ENCODE measurements at regions not wholly inside any gene's neighbourhood (a gene's known extent, or its start where the extent isn't known, plus 50 kb on each side); places are given as distances from the start of the nearest gene placed in this dataset.

DNA sequence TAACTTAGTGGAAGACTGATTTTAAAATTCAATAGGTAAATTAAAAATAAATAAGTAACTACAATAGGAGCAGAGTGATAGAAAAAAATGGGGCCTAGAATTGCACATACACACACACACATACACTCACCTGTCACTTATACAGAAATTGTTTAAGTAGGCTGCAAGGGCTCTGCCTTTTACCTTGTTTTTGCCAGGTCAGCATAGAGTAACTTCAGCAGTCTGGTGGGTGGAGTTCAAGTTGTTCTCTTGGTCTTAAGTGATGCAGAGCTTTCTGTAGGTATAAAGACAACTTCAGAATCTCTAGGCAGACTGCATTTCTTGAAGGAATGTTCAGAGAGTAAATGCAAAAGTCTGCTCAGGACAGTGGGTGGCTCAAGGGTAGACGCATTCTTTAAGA is 457.0 kb downstream of the INHBA start:
- H3K36me3 Mint-ChIP-seq (ENCODE audit: low read depth), result no peaks in the 10 kb centered on the region
- peaks cover 5% of the 10 kb centered on the region for H3K9me3 Mint-ChIP-seq
- H3K4me3 Mint-ChIP-seq, result no peak overlapping the region
- DNase-seq (no peak), ATAC-seq (no peak)
- no peaks in the 10 kb centered on the region for H3K27me3 Mint-ChIP-seq
- no peaks in the 10 kb centered on the region for H3K4me1 Mint-ChIP-seq
- H3K27ac Mint-ChIP-seq, result no peak overlapping the region

DNA sequence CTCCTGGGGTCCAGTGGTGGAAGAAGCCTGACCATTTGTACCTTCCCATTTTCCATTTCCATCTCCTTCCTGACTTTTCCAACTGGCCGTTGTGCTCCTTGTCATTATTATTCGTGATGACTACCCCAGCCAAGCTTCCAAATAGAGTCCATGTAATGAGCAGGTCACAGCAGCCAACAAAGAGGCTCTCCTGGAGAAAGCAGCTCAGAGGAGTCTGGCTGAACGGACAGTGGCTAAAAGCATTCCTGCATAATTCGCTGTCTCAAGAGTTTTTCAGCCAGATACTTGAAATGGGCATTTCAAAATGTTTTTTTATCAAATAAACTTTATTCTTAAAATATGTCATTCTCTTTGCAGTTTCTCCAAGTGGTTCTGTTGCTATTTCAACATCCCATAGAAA is 458.6 kb downstream of the INHBA start:
- Mint-ChIP-seq H3K36me3 (ENCODE audit: low read depth) (no peaks in the 10 kb centered on the region), H3K27me3 (peaks cover 2% of the 10 kb centered on the region), H3K4me3 (no peak overlapping the region), H3K4me1 (no peaks in the 10 kb centered on the region), H3K9me3 (peaks cover 5% of the 10 kb centered on the region), H3K27ac (no peak overlapping the region)
- no peak for ATAC-seq
- no peak for DNase-seq

DNA sequence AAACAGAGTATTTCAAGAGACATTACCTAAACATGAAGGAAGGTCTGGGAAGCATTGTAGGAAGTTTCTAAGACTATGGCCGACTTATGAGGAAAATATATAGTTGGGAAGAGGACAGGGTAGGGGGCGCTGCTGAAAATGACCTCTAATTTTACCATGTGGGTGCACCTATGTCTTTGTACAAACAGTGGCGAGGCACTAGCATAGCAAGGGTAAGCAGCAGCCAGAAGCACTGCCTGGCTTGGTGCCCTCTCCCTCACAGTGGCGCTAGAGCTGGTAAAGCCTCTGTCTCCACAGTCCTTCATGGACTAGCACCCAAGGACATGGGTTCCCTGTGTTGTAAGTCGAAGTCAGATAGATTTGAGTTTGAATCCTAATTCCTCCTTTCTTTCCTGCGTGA is 461.2 kb downstream of the INHBA start:
- no peak for DNase-seq
- ATAC-seq, result no peak
- Mint-ChIP-seq H3K27me3 (peaks cover 2% of the 10 kb centered on the region), H3K27ac (no peak overlapping the region), H3K4me3 (no peak overlapping the region), H3K4me1 (no peaks in the 10 kb centered on the region), H3K36me3 (ENCODE audit: low read depth) (no peaks in the 10 kb centered on the region), H3K9me3 (peaks cover 5% of the 10 kb centered on the region)

- peaks cover 2% of the 10 kb centered on the region for H3K27me3 Mint-ChIP-seq
- DNase-seq, result no peak
- no peaks in the 10 kb centered on the region for H3K36me3 Mint-ChIP-seq (ENCODE audit: low read depth)
- no peak overlapping the region for H3K4me3 Mint-ChIP-seq
- H3K9me3 Mint-ChIP-seq, result peaks cover 5% of the 10 kb centered on the region
- no peak for ATAC-seq
- H3K27ac Mint-ChIP-seq, result no peak overlapping the region
- H3K4me1 Mint-ChIP-seq, result no peaks in the 10 kb centered on the region
Measured at GRCh38 chr7:41239596-41239995, 463.3 kb downstream of the INHBA start.

DNA sequence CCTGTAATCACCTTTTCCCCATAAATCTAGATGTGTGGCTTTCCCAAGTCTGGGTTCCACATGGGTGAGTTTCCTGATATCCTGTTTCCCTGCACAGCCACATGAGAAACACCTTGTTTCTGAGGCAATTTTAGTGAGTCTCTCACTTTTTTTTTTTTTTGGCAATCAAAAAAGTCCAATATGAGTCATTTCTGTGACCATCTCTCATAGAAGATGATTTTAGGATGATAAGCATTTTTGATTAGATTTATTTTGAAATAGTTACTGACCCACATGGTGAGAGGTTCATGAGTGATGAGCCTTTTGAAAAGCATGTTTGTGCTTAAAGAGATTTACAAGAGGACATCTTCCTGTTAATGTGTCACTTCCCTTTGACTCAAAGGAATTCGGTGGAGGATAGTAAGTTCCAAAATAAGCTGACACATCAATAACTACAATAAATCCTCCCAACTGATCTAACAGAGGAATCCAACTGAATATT is 464.0 kb downstream of the INHBA start:
- H3K9me3 Mint-ChIP-seq, result peaks cover 5% of the 10 kb centered on the region
- DNase-seq, result no peak
- H3K27ac Mint-ChIP-seq, result no peak overlapping the region
- no peak for ATAC-seq
- H3K27me3 Mint-ChIP-seq, result peaks cover 2% of the 10 kb centered on the region
- no peaks in the 10 kb centered on the region for H3K36me3 Mint-ChIP-seq (ENCODE audit: low read depth)
- H3K4me3 Mint-ChIP-seq, result no peak overlapping the region
- H3K4me1 Mint-ChIP-seq, result no peaks in the 10 kb centered on the region

GRCh38 chr7:41237956-41238355 is 464.9 kb downstream of the INHBA start:
- ATAC-seq, result no peak

DNA sequence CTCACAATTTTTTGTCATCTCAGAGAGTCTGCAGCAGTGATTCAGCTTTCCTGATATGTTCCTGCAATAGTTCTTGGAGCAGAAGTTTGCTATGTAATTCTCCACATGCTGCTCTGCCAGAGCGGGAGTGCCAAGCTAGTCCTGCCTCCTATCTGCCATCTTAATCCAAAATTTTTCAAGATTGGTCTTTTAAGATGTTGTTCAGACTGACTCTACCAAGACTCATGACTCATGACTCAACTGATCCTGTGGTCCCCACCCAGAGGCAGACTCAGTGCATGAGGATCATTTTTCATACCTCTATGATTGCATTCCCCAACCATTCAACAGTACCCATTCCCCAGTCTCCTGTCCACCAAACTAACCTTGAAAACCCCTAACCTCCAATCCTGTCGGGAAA is 470.8 kb downstream of the INHBA start:
- Mint-ChIP-seq H3K36me3 (ENCODE audit: low read depth) (no peaks in the 10 kb centered on the region), H3K27ac (no peak overlapping the region), H3K9me3 (peaks cover 29% of the 10 kb centered on the region), H3K27me3 (no peaks in the 10 kb centered on the region), H3K4me3 (no peak overlapping the region), H3K4me1 (no peaks in the 10 kb centered on the region)
- no peak for ATAC-seq
- DNase-seq, result no peak

More at GRCh38 chr7:41237956-41238355, 464.9 kb downstream of the INHBA start:
- H3K4me3 Mint-ChIP-seq, result no peak overlapping the region
- peaks cover 2% of the 10 kb centered on the region for H3K27me3 Mint-ChIP-seq
- no peak overlapping the region for H3K27ac Mint-ChIP-seq
- no peaks in the 10 kb centered on the region for H3K4me1 Mint-ChIP-seq
- peaks cover 5% of the 10 kb centered on the region for H3K9me3 Mint-ChIP-seq
- no peak for DNase-seq
- H3K36me3 Mint-ChIP-seq (ENCODE audit: low read depth), result no peaks in the 10 kb centered on the region

GRCh38 chr7:41224063-41224763 is 478.7 kb downstream of the INHBA start:
- ATAC-seq (no peak), DNase-seq (no peak)
- Mint-ChIP-seq H3K4me3 (no peak overlapping the region), H3K9me3 (peaks cover 11% of the 10 kb centered on the region), H3K36me3 (ENCODE audit: low read depth) (no peaks in the 10 kb centered on the region), H3K27ac (no peak overlapping the region), H3K4me1 (no peaks in the 10 kb centered on the region), H3K27me3 (no peaks in the 10 kb centered on the region)

- Mint-ChIP-seq H3K9me3 (peaks cover 3% of the 10 kb centered on the region), H3K4me1 (no peaks in the 10 kb centered on the region), H3K4me3 (no peak overlapping the region), H3K27ac (no peak overlapping the region), H3K27me3 (no peaks in the 10 kb centered on the region), H3K36me3 (ENCODE audit: low read depth) (no peaks in the 10 kb centered on the region)
- ATAC-seq (no peak), DNase-seq (no peak)
Measured at GRCh38 chr7:41222746-41223145, 480.1 kb downstream of the INHBA start.

- Mint-ChIP-seq H3K27ac (no peak overlapping the region), H3K4me1 (no peaks in the 10 kb centered on the region), H3K4me3 (no peak overlapping the region), H3K36me3 (ENCODE audit: low read depth) (no peaks in the 10 kb centered on the region), H3K9me3 (peaks cover 3% of the 10 kb centered on the region), H3K27me3 (peaks cover 1% of the 10 kb centered on the region)
- ATAC-seq, result no peak
- no peak for DNase-seq
Measured at GRCh38 chr7:41220266-41220665, 482.6 kb downstream of the INHBA start.

GRCh38 chr7:41219276-41219675 is 483.6 kb downstream of the INHBA start:
- Mint-ChIP-seq H3K4me3 (no peak overlapping the region), H3K4me1 (no peaks in the 10 kb centered on the region), H3K27me3 (peaks cover 1% of the 10 kb centered on the region), H3K9me3 (peaks cover 3% of the 10 kb centered on the region), H3K36me3 (ENCODE audit: low read depth) (no peaks in the 10 kb centered on the region), H3K27ac (no peak overlapping the region)
- ATAC-seq (no peak), DNase-seq (no peak)

GRCh38 chr7:41217306-41217705 is 485.6 kb downstream of the INHBA start:
- no peaks in the 10 kb centered on the region for H3K36me3 Mint-ChIP-seq (ENCODE audit: low read depth)

DNA sequence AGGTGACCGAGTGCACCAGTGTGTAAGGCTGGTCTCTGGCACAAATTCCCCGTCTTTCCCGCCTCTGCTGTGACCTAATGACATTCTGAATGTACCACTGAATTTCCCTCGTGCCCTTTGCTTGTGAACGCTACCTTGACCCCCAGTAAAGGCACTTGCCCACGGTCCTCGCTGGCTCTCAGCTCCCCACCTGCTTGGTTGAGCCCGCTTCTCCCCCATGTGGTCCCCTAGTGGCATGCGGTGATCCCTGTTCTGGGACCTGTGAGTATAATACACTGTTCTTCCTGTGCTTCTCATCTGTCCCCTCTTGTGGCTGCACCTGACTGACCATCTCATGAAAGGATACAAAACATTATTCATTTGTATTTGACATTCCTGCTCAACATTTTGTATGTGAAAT is 495.7 kb downstream of the INHBA start:
- Mint-ChIP-seq H3K36me3 (ENCODE audit: low read depth) (no peaks in the 10 kb centered on the region), H3K27me3 (no peaks in the 10 kb centered on the region), H3K4me1 (no peaks in the 10 kb centered on the region), H3K9me3 (peaks cover 9% of the 10 kb centered on the region), H3K27ac (no peak overlapping the region), H3K4me3 (no peak overlapping the region)
- ATAC-seq (no peak), DNase-seq (no peak)

More at GRCh38 chr7:41217306-41217705, 485.6 kb downstream of the INHBA start:
- peaks cover 3% of the 10 kb centered on the region for H3K9me3 Mint-ChIP-seq
- peaks cover 1% of the 10 kb centered on the region for H3K27me3 Mint-ChIP-seq
- no peaks in the 10 kb centered on the region for H3K4me1 Mint-ChIP-seq
- no peak overlapping the region for H3K27ac Mint-ChIP-seq
- no peak overlapping the region for H3K4me3 Mint-ChIP-seq
- DNase-seq, result no peak
- no peak for ATAC-seq

DNA sequence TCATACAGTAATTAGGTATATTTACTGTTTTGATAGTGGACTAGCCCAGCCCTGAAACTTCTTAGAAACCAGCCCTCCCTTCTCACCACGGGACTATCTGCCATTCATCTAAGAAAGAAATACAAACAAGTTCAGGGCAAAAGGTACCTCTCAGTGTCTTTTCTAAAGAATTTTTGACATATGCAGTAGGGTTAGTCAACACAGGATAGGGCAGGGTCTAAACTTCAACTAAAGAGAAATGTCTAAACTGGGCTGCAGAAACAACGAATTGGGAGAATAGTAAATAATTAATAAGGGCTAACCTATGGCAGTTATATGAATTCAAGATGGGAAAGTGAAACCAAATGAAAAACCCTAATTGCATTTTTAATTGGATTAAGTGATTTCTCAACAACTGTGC is 496.6 kb downstream of the INHBA start:
- DNase-seq (no peak), ATAC-seq (no peak)
- Mint-ChIP-seq H3K36me3 (ENCODE audit: low read depth) (no peaks in the 10 kb centered on the region), H3K27me3 (no peaks in the 10 kb centered on the region), H3K4me1 (no peaks in the 10 kb centered on the region), H3K27ac (no peak overlapping the region), H3K4me3 (no peak overlapping the region), H3K9me3 (peaks cover 9% of the 10 kb centered on the region)

GRCh38 chr7:41205600-41205999 is 497.3 kb downstream of the INHBA start:
- H3K4me3 Mint-ChIP-seq, result no peak overlapping the region
- H3K36me3 Mint-ChIP-seq (ENCODE audit: low read depth), result no peaks in the 10 kb centered on the region
- H3K9me3 Mint-ChIP-seq, result peaks cover 9% of the 10 kb centered on the region
- H3K27me3 Mint-ChIP-seq, result no peaks in the 10 kb centered on the region
- no peak overlapping the region for H3K27ac Mint-ChIP-seq
- DNase-seq (no peak), ATAC-seq (no peak)
- no peaks in the 10 kb centered on the region for H3K4me1 Mint-ChIP-seq

DNA sequence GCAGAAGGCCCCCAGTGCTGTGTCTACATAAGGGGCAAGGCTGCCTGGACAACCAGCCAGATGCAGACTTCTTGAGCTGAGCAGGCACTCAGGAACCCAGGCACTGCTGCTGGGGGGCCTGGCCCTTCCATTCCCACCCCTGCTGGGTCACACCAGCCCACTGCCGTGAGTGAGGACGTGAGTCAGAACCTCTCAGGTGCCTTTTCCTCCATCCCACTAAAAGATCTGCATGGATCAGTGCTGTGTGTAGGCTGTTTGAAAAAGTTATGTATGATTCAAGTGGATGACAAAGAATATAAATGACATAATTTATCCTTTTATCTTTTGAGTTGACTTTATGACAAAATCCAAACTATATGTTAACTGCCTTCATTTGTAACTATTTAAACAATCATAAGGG is 499.3 kb downstream of the INHBA start:
- no peak overlapping the region for H3K4me3 Mint-ChIP-seq
- no peak overlapping the region for H3K27ac Mint-ChIP-seq
- H3K9me3 Mint-ChIP-seq, result peaks cover 12% of the 10 kb centered on the region
- DNase-seq (no peak), ATAC-seq (no peak)
- no peaks in the 10 kb centered on the region for H3K27me3 Mint-ChIP-seq
- no peaks in the 10 kb centered on the region for H3K36me3 Mint-ChIP-seq (ENCODE audit: low read depth)
- no peaks in the 10 kb centered on the region for H3K4me1 Mint-ChIP-seq

Measured in activated naive CD8-positive, alpha-beta T cell treated with anti-CD3 and anti-CD28 coated beads, Interleukin-2, amount 50 U/mL, for 24 hours (primary cell).